H1 (cell line): ENCODE measurements at regions not wholly inside any gene's neighbourhood (a gene's known extent, or its start where the extent isn't known, plus 50 kb on each side); places are given as distances from the start of the nearest gene placed in this dataset.

Experiments
- CTCF ChIA-PET: fragments of 300-600 bp; sonication (Branson Sonifier 250); formaldehyde crosslinking; loops from one replicate; lab custom pipeline; 2021; ENCODE audit not compliant: partially characterized antibody; lab: Charles Lee
- POLR2A ChIA-PET: fragments of 300-600 bp; sonication (Branson Sonifier 250); formaldehyde crosslinking; loops from one replicate; lab custom pipeline; 2021; ENCODE audit warnings: inconsistent platforms; ENCODE audit not compliant: partially characterized antibody; lab: Charles Lee
- DNase-seq, 2 experiments: peaks; one replicate each; pipeline versions ENCODE4 v3.0.0 to v3.0.0-alpha.2; 2010 to 2022; ENCODE audit warnings: low spot score in 2 of 2, low read depth in 1 of 2, mixed read lengths in 1 of 2
- FAIRE-seq: peaks from 2 replicates; lab custom pipeline; 2011; peaks lifted over from hg19 to GRCh38; lab: Jason Lieb, UNC
- H2AFZ ChIP-seq: 2 replicates; pipeline ENCODE4 v1.8.1; 2012; ENCODE audit warnings: low read length, inconsistent platforms
- H2AK5ac ChIP-seq: 2 replicates; pipeline ENCODE4 v1.6.1; 2013; ENCODE audit warnings: low read depth, low read length
- H2BK120ac ChIP-seq: replicated peaks from 2 replicates; pipeline ENCODE3; 2013; ENCODE audit warnings: low read depth, low read length, inconsistent platforms
- H2BK12ac ChIP-seq: 2 replicates; pipeline ENCODE4 v1.6.1; 2013; ENCODE audit warnings: low read depth, low read length
- H2BK15ac ChIP-seq: 2 replicates; pipeline ENCODE4 v1.6.1; 2013; ENCODE audit warnings: low read length
- H2BK20ac ChIP-seq: 2 replicates; pipeline ENCODE4 v1.6.1; 2013; ENCODE audit warnings: low read length
- H2BK5ac ChIP-seq: 2 replicates; pipeline ENCODE4 v1.6.1; 2013; ENCODE audit warnings: low read depth, low read length
- H3K14ac ChIP-seq: 2 replicates; pipeline ENCODE4 v1.6.1; 2013; ENCODE audit warnings: inconsistent platforms; ENCODE audit not compliant: insufficient read length
- H3K18ac ChIP-seq: 2 replicates; pipeline ENCODE4 v1.6.1; 2013; ENCODE audit warnings: low read length; ENCODE audit errors: extremely low read depth
- H3K23ac ChIP-seq: 2 replicates; pipeline ENCODE4 v1.6.1; 2013; ENCODE audit warnings: inconsistent platforms; ENCODE audit not compliant: insufficient read length
- H3K23me2 ChIP-seq: 2 replicates; pipeline ENCODE4 v1.6.1; 2013; ENCODE audit warnings: low read depth, low read length
- H3K27ac ChIP-seq: 2 replicates; pipeline ENCODE4 v1.6.1; 2011; ENCODE audit warnings: low read depth, low read length, inconsistent platforms
- H3K27me3 ChIP-seq, 4 experiments: replicated peaks in 1 of 4; 1 replicate in 1 of 4; 2 replicates in 3 of 4; pipeline versions ENCODE4 v1.6.1 to v1.8.1; 2011 to 2013; ENCODE audit warnings: low read length in 3 of 4, mild to moderate bottlenecking in 3 of 4, inconsistent platforms in 2 of 4, mixed read lengths in 2 of 4, moderate library complexity in 1 of 4; ENCODE audit not compliant: control insufficient read depth in 3 of 4, insufficient read depth in 3 of 4; ENCODE audit errors: extremely low read depth in 1 of 4
- H3K36me3 ChIP-seq, 4 experiments: 2 replicates each; pipeline versions ENCODE4 v1.6.1 to v1.8.1; 2011 to 2013; ENCODE audit warnings: mild to moderate bottlenecking in 4 of 4, low read length in 3 of 4, moderate library complexity in 2 of 4, control low read depth in 1 of 4, inconsistent platforms in 1 of 4; ENCODE audit not compliant: insufficient read depth in 4 of 4, control insufficient read depth in 2 of 4
- H3K4ac ChIP-seq: replicated peaks from 2 replicates; pipeline ENCODE3; 2013; ENCODE audit warnings: low read length, low read depth, mixed read lengths, inconsistent platforms; ENCODE audit not compliant: insufficient read length
- H3K4me1 ChIP-seq, 4 experiments: replicated peaks in 1 of 4; 1 replicate in 1 of 4; 2 replicates in 3 of 4; pipeline versions ENCODE4 v1.6.1 to v1.8.1; 2011 to 2013; ENCODE audit warnings: low read length in 3 of 4, inconsistent platforms in 2 of 4, mixed read lengths in 1 of 4; ENCODE audit not compliant: insufficient read depth in 4 of 4, control insufficient read depth in 3 of 4
- H3K4me2 ChIP-seq, 2 experiments: 2 replicates each; pipeline versions ENCODE4 v1.6.1 to v1.8.1; 2011 to 2013; ENCODE audit warnings: low read depth in 2 of 2, low read length in 2 of 2, control low read depth in 1 of 2, inconsistent platforms in 1 of 2, mild to moderate bottlenecking in 1 of 2; ENCODE audit not compliant: insufficient read depth in 1 of 2
- H3K4me3 ChIP-seq, 4 experiments: fragments of 200-600, 300-600 bp in 1 of 4; sonication (generic), shearing (Covaris generic), sonication (Bioruptor Twin) in 1 of 4; 2 replicates each; pipeline versions ENCODE4 v1.5.1 to v1.8.1; 2011 to 2016; ENCODE audit warnings: low read length in 4 of 4, low read depth in 3 of 4, control low read depth in 2 of 4, inconsistent platforms in 2 of 4, mild to moderate bottlenecking in 2 of 4, mixed read lengths in 1 of 4, moderate library complexity in 1 of 4; ENCODE audit not compliant: insufficient read depth in 2 of 4; ENCODE audit errors: extremely low read depth in 1 of 4
- H3K56ac ChIP-seq: replicated peaks from 2 replicates; pipeline ENCODE3; 2013; ENCODE audit warnings: low read depth, mild to moderate bottlenecking, mixed read lengths, low read length, inconsistent platforms; ENCODE audit not compliant: insufficient read length
- H3K79me1 ChIP-seq: 2 replicates; pipeline ENCODE4 v1.6.1; 2013; ENCODE audit warnings: low read depth, low read length, control low read depth
- H3K79me2 ChIP-seq, 2 experiments: 2 replicates each; pipeline versions ENCODE4 v1.6.1 to v1.8.1; 2012 to 2013; ENCODE audit warnings: low read length in 2 of 2, mild to moderate bottlenecking in 2 of 2, inconsistent platforms in 1 of 2; ENCODE audit not compliant: insufficient read depth in 2 of 2, control insufficient read depth in 1 of 2
- H3K9ac ChIP-seq, 4 experiments: replicated peaks in 1 of 4; 1 replicate in 1 of 4; 2 replicates in 3 of 4; pipeline versions ENCODE4 v1.6.1 to v1.8.1; 2011 to 2013; ENCODE audit warnings: low read depth in 3 of 4, low read length in 3 of 4, control low read depth in 2 of 4, mild to moderate bottlenecking in 2 of 4, moderate library complexity in 2 of 4, inconsistent platforms in 1 of 4; ENCODE audit errors: extremely low read depth in 1 of 4
- H3K9me3 ChIP-seq, 2 experiments: 2 replicates each; pipeline versions ENCODE4 v1.6.1 to v1.8.1; 2012 to 2013; ENCODE audit warnings: mild to moderate bottlenecking in 2 of 2, moderate library complexity in 2 of 2, control low read depth in 1 of 2, inconsistent platforms in 1 of 2, low read depth in 1 of 2, low read length in 1 of 2, mixed read lengths in 1 of 2; ENCODE audit not compliant: insufficient read depth in 2 of 2
- H4K20me1 ChIP-seq, 2 experiments: replicated peaks in 1 of 2; 2 replicates each; pipeline versions ENCODE3 to v1.8.1; 2011 to 2013; ENCODE audit warnings: inconsistent platforms in 2 of 2, low read length in 2 of 2, mild to moderate bottlenecking in 1 of 2; ENCODE audit not compliant: insufficient read depth in 2 of 2, control insufficient read depth in 1 of 2
- H4K5ac ChIP-seq: 2 replicates; pipeline ENCODE4 v1.6.1; 2013; ENCODE audit warnings: low read length, low read depth, mixed read lengths, inconsistent platforms; ENCODE audit not compliant: insufficient read length
- H4K8ac ChIP-seq: 2 replicates; pipeline ENCODE4 v1.8.0; 2013; ENCODE audit warnings: mild to moderate bottlenecking, moderate library complexity, low read length, inconsistent platforms; ENCODE audit not compliant: insufficient read depth; ENCODE audit errors: extremely low read depth
- H4K91ac ChIP-seq: replicated peaks from 2 replicates; pipeline ENCODE3; 2013; ENCODE audit warnings: low read length, mixed read lengths, inconsistent platforms; ENCODE audit not compliant: insufficient read length
- ATF2 ChIP-seq: IDR thresholded peaks from 2 replicates; pipeline ENCODE4 v1.6.1; 2012; ENCODE audit warnings: low read length, inconsistent platforms
- CBX5 ChIP-seq: fragments of 300-800, 300-1000 bp; sonication (generic); IDR thresholded peaks from 2 replicates; pipeline ENCODE4 v1.7.1; 2016; ENCODE audit warnings: antibody characterized with exemption, low read length, low read depth
- CEBPB ChIP-seq: IDR thresholded peaks from 2 replicates; pipeline ENCODE4 v1.6.1; 2012; ENCODE audit warnings: low read depth, low read length
- HDAC2 ChIP-seq, 2 experiments: fragments of 300-600 bp in 1 of 2; sonication (generic) in 1 of 2; IDR thresholded peaks; 2 replicates each; pipeline ENCODE4 v1.6.1; 2011 to 2012; ENCODE audit warnings: low read depth in 2 of 2, low read length in 2 of 2, mild to moderate bottlenecking in 2 of 2, moderate library complexity in 2 of 2, borderline replicate concordance in 1 of 2, inconsistent platforms in 1 of 2
- KDM4A ChIP-seq: IDR thresholded peaks from one replicate; pipeline ENCODE4 v1.7.1; 2012; ENCODE audit warnings: low read depth, mild to moderate bottlenecking, moderate library complexity, low read length, inconsistent platforms; ENCODE audit not compliant: severe bottlenecking
- WGBS, 2 experiments: shearing (Covaris generic) in 1 of 2; methylation state at CpG; one replicate each; pipeline versions ENCODE4 v1.1.6 to v1.1.7; 2013 to 2015; ENCODE audit warnings: low lambda C conversion rate in 2 of 2, mixed read lengths in 2 of 2, inconsistent platforms in 1 of 2, low coverage in 1 of 2, missing lambda C conversion rate in 1 of 2; ENCODE audit not compliant: insufficient replicate concordance in 2 of 2, insufficient coverage in 1 of 2, insufficient read length in 1 of 2; ENCODE audit errors: extremely low coverage in 1 of 2, missing lambda C conversion rate in 1 of 2; 5-methylcytosine and 5-hydroxymethylcytosine counted together

- H4K20me1 ChIP-seq = no peaks in the 10 kb centered on the region
- no peak for DNase-seq
- no peak overlapping the region for H2BK15ac ChIP-seq
- H3K27ac ChIP-seq = no peak overlapping the region
- no peak overlapping the region for H2BK120ac ChIP-seq
- no peak overlapping the region for H3K56ac ChIP-seq
- no peak overlapping the region for H3K9ac ChIP-seq
- H3K23me2 ChIP-seq = no peaks in the 10 kb centered on the region
- no peak overlapping the region for H2AFZ ChIP-seq
- no peak overlapping the region for H2BK12ac ChIP-seq
- WGBS, 2 experiments = 60% methylated on average over 3 of the region's 3 CpGs; no CpG with 5 or more reads in 1 of the 2 experiments
- no peaks in the 10 kb centered on the region for H3K79me2 ChIP-seq
- POLR2A ChIA-PET = no interaction called here
- H3K18ac ChIP-seq = no peak overlapping the region
- no peak overlapping the region for H3K14ac ChIP-seq
- no peaks in the 10 kb centered on the region for H3K79me1 ChIP-seq
- no peak for FAIRE-seq
- H3K4ac ChIP-seq = no peak overlapping the region
- H3K4me2 ChIP-seq = no peak overlapping the region
- H3K4me3 ChIP-seq = no peak overlapping the region
- no peaks in the 10 kb centered on the region for H3K36me3 ChIP-seq
- peaks cover 24 to 49% of the 10 kb centered on the region in 2 experiments for H3K9me3 ChIP-seq
- H3K4me1 ChIP-seq = no peaks in the 10 kb centered on the region
- no peak overlapping the region for H3K23ac ChIP-seq
- no peak overlapping the region for H4K91ac ChIP-seq
- no peak overlapping the region for H4K5ac ChIP-seq
- CTCF ChIA-PET = no interaction called here
- H2BK5ac ChIP-seq = no peak overlapping the region
- H4K8ac ChIP-seq = no peak overlapping the region
- H2BK20ac ChIP-seq = no peak overlapping the region
- no peak overlapping the region for H2AK5ac ChIP-seq
- TF ChIP-seq CEBPB (no peak), HDAC2 (IDR thresholded peaks at IDR 0.05; ENCODE audit: borderline replicate concordance in 1 of 2, low read depth in 2 of 2, low read length in 2 of 2) (no peak), ATF2 (no peak), KDM4A (no peak), CBX5 (no peak)
- no peaks in the 10 kb centered on the region for H3K27me3 ChIP-seq
Observed at GRCh38 chr11:50192743-50193142, 160.1 kb downstream of the OR4C45 start.
